ENCODE measurements at regions not wholly inside any gene's neighbourhood (a gene's known extent, or its start where the extent isn't known, plus 50 kb on each side); places are given as distances from the start of the nearest gene placed in this dataset.
"Not testable (repeated sequence)": the region's sequence is repeated elsewhere in the genome, so short reads cannot be mapped to it uniquely, and the experiment has no call there.

DNA sequence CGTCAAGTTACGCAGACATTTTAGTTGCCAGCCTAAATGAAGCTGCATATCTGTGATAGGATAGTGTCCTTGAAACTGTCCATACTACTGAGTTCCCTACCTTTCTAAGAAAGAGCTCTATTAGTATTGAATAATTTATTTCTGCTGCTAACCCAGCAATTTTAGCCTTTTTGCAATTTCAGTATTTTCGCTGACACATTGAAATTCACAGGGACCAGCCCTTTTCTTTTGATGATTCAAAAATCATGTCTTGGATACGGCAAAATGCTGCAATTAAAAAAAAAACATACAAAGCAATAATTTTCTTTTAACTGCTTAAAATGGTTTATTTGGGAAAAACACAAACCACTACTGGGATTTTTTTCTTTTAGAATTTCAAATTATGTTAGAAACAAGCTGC lies 563.3 kb downstream of the TBC1D32 start:
- DNase-seq (ENCODE audit: low spot score in 2 of 2): no peak

DNA sequence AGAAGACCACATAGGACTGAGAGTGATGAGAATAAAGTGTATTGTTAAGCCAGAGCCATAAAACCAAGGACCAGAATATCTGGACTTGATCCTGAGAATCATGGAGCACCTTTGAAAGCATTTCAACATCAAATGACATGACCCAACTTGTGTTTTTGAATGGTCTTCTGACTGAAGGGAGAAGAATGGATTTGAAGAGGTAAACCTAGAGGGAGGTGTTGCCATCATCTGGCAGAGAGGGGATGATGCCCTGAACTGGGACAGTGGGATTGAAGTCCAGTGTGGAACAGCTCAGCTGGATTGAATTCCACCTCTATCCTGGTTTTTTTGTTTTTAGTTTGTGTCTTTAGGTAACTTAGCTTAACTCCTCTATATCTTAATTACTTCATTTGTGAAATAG lies 570.0 kb downstream of the TBC1D32 start:
- no peaks in the 10 kb centered on the region for H3K9me3 ChIP-seq
- no peak overlapping the region for H3K27ac ChIP-seq
- DNase-seq (ENCODE audit: low spot score in 2 of 2): no peak
- TF ChIP-seq EP300 (IDR thresholded peaks at IDR 0.05) (no peak), POLR2A (IDR thresholded peaks at IDR 0.05) (no peak)
- TF ChIP-seq, protein P1, sequence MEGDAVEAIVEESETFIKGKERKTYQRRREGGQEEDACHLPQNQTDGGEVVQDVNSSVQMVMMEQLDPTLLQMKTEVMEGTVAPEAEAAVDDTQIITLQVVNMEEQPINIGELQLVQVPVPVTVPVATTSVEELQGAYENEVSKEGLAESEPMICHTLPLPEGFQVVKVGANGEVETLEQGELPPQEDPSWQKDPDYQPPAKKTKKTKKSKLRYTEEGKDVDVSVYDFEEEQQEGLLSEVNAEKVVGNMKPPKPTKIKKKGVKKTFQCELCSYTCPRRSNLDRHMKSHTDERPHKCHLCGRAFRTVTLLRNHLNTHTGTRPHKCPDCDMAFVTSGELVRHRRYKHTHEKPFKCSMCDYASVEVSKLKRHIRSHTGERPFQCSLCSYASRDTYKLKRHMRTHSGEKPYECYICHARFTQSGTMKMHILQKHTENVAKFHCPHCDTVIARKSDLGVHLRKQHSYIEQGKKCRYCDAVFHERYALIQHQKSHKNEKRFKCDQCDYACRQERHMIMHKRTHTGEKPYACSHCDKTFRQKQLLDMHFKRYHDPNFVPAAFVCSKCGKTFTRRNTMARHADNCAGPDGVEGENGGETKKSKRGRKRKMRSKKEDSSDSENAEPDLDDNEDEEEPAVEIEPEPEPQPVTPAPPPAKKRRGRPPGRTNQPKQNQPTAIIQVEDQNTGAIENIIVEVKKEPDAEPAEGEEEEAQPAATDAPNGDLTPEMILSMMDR (IDR thresholded peaks at IDR 0.05): no peak
- H3K4me3 ChIP-seq: no peak overlapping the region
- no peaks in the 10 kb centered on the region for H3K4me1 ChIP-seq
- H3K27me3 ChIP-seq: no peaks in the 10 kb centered on the region
- no peaks in the 10 kb centered on the region for H3K36me3 ChIP-seq

More for the DNA sequence above, 563.3 kb downstream of the TBC1D32 start:
- no peak overlapping the region for H3K4me3 ChIP-seq
- H3K4me1 ChIP-seq: no peaks in the 10 kb centered on the region
- H3K27ac ChIP-seq: no peak overlapping the region
- no peaks in the 10 kb centered on the region for H3K36me3 ChIP-seq
- no peaks in the 10 kb centered on the region for H3K27me3 ChIP-seq
- 82 to 87% methylated on average over 4 of the region's 4 CpGs for WGBS, 2 donors
- no peak for TF ChIP-seq EP300 (IDR thresholded peaks at IDR 0.05)
- no peaks in the 10 kb centered on the region for H3K9me3 ChIP-seq

DNA sequence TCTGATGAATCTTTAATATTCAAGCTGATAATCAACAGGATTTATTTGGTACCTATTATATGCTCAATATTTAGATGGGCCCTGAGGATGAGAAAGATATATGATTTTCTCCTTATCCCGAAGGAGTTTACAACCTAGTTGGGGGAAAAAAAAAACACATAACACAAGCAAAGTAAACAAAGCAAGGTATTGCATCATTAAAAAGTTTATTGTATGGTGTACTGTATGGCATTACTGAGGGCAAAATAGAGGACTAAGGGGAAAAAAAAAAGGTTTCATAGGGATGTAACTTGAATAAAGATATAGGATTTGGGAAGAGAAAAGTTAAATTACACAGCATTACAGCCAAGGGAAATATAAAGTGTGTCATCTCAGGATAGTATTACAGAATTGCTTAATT lies 574.7 kb downstream of the TBC1D32 start:
- H3K36me3 ChIP-seq: no peaks in the 10 kb centered on the region
- no peaks in the 10 kb centered on the region for H3K9me3 ChIP-seq
- TF ChIP-seq EP300 (IDR thresholded peaks at IDR 0.05) (no peak), POLR2A (IDR thresholded peaks at IDR 0.05) (no peak)
- TF ChIP-seq, protein P1 (IDR thresholded peaks at IDR 0.05): no peak
- H3K4me1 ChIP-seq: no peaks in the 10 kb centered on the region
- no peak overlapping the region for H3K27ac ChIP-seq
- no peak for DNase-seq (ENCODE audit: low spot score in 2 of 2)
- 79 to 80% methylated on average over 1 of the region's 1 CpG for WGBS, 2 donors
- H3K27me3 ChIP-seq: no peaks in the 10 kb centered on the region
- H3K4me3 ChIP-seq: no peak overlapping the region

DNA sequence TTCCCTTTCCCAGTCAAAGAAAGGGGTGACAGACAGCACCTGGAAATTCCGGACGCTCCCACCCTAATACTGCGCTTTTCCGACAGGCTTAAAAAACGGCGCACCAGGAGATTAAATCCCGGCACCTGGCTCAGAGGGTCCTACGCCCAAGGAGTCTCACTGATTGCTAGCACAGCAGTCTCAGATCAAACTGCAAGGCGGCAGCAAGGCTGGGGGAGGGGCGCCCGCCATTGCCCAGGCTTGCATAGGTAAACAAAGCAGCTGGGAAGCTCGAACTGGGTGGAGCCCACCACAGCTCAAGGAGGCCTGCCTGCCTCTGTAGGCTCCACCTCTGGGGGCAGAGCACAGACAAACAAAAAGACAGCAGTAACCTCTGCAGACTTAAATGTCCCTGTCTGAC lies 585.7 kb downstream of the TBC1D32 start:
- 89 to 90% methylated on average over 11 to 12 of the region's 12 CpGs for WGBS, 2 donors
- not testable (repeated sequence) for H3K36me3 ChIP-seq; H3K4me3 ChIP-seq; H3K4me1 ChIP-seq; H3K27me3 ChIP-seq; H3K27ac ChIP-seq; H3K9me3 ChIP-seq; DNase-seq (ENCODE audit: low spot score in 2 of 2)

DNA sequence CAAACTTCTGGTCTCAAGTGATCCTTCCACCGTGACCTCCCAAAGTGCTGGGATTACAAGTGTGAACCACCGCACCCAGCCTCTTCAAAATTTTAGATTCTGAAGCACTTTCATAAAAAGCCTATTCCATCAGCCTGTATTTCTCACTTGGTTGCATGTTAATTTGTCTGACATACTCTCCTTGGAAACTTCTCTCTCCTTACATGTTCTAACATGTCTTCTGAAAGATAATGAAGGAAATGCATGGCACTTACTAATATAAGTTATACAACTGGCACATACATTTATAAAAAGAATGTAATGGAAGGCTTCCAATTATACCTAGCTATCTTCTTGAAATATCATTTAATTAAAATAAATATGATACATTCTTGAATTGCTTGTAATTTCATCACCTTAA lies 597.5 kb downstream of the TBC1D32 start:
- 59 to 94% methylated on average over 2 of the region's 2 CpGs for WGBS, 2 donors
- TF ChIP-seq EP300 (IDR thresholded peaks at IDR 0.05) (no peak), POLR2A (IDR thresholded peaks at IDR 0.05) (no peak)
- TF ChIP-seq, protein P1 (IDR thresholded peaks at IDR 0.05): no peak
- DNase-seq (ENCODE audit: low spot score in 2 of 2): no peak

DNA sequence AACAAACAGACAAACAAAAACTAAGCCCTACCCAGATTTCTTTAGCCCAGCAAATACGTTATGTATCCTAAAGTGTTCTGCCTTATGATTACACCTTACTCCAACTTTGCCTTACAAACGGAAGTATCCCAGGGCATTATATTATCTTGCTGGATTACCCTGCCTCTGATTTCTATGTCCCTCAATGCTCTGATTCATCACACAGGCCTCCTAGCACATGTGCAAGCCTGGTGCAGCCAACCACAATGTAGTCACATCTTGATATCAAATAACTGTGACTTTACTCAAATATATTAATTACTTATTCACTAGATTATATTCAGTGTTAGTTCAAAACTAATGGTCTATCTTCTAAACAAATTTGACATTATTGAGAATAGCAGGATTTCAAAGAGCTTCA lies 598.6 kb downstream of the TBC1D32 start:
- 79 to 82% methylated on average over 2 of the region's 2 CpGs for WGBS, 2 donors
- no peak for DNase-seq (ENCODE audit: low spot score in 2 of 2)
- TF ChIP-seq POLR2A (IDR thresholded peaks at IDR 0.05): no peak
- TF ChIP-seq, protein P1 (IDR thresholded peaks at IDR 0.05): no peak
- no peak for TF ChIP-seq EP300 (IDR thresholded peaks at IDR 0.05)
- H3K27me3 ChIP-seq: no peaks in the 10 kb centered on the region
- no peaks in the 10 kb centered on the region for H3K36me3 ChIP-seq
- no peak overlapping the region for H3K4me3 ChIP-seq
- H3K9me3 ChIP-seq: peaks cover 0 to 9% (median 4%) of the 10 kb centered on the region in 4 donors
- no peak overlapping the region for H3K27ac ChIP-seq
- no peaks in the 10 kb centered on the region for H3K4me1 ChIP-seq

More for the DNA sequence above, 597.5 kb downstream of the TBC1D32 start:
- Histone ChIP-seq H3K4me1 (no peaks in the 10 kb centered on the region), H3K27me3 (no peaks in the 10 kb centered on the region), H3K36me3 (no peaks in the 10 kb centered on the region), H3K9me3 (peaks cover 0 to 5% (median 0%) of the 10 kb centered on the region in 4 donors), H3K27ac (no peak overlapping the region), H3K4me3 (no peak overlapping the region)

Measured in tibial nerve (tissue), 4 donors.